ENCODE measurements at regions not wholly inside any gene's neighbourhood (a gene's known extent, or its start where the extent isn't known, plus 50 kb on each side); places are given as distances from the start of the nearest gene placed in this dataset.
"Not testable (repeated sequence)": the region's sequence is repeated elsewhere in the genome, so short reads cannot be mapped to it uniquely, and the experiment has no call there.

- no peak for DNase-seq (ENCODE audit: low spot score)
Measured at GRCh38 chr15:35929740-35930444, 383.9 kb upstream of the DPH6 start.

- DNase-seq (ENCODE audit: low spot score): no peak
Measured at GRCh38 chr15:35931799-35932341, 385.9 kb upstream of the DPH6 start.

GRCh38 chr15:35932531-35932930, 386.6 kb upstream of the DPH6 start:
- no peak for DNase-seq (ENCODE audit: low spot score)

- no peak for DNase-seq (ENCODE audit: low spot score)
Measured at GRCh38 chr15:35933531-35933930, 387.6 kb upstream of the DPH6 start.

- DNase-seq (ENCODE audit: low spot score): no peak
Measured at GRCh38 chr15:35934383-35935049, 388.6 kb upstream of the DPH6 start.

GRCh38 chr15:35936284-35936683, 390.3 kb upstream of the DPH6 start:
- no peak for DNase-seq (ENCODE audit: low spot score)

- DNase-seq (ENCODE audit: low spot score): no peak
Measured at GRCh38 chr15:35937380-35937779, 391.4 kb upstream of the DPH6 start.

- no peak for DNase-seq (ENCODE audit: low spot score)
Measured at GRCh38 chr15:35944945-35945585, 399.1 kb upstream of the DPH6 start.

- DNase-seq (ENCODE audit: low spot score): no peak
Measured at GRCh38 chr15:35953424-35953823, 407.5 kb upstream of the DPH6 start.

- no peak for DNase-seq (ENCODE audit: low spot score)
Measured at GRCh38 chr15:35956056-35956455, 410.1 kb upstream of the DPH6 start.

GRCh38 chr15:35958021-35958420, 412.1 kb upstream of the DPH6 start:
- no peak for DNase-seq (ENCODE audit: low spot score)

GRCh38 chr15:35958975-35959374, 413.0 kb upstream of the DPH6 start:
- DNase-seq (ENCODE audit: low spot score): no peak

GRCh38 chr15:35963326-35963725, 417.4 kb upstream of the DPH6 start:
- DNase-seq (ENCODE audit: low spot score): no peak

GRCh38 chr15:35966781-35967180, 420.8 kb upstream of the DPH6 start:
- DNase-seq (ENCODE audit: low spot score): no peak

- not testable (repeated sequence) for DNase-seq (ENCODE audit: low spot score)
Measured at GRCh38 chr15:35967968-35968367, 422.0 kb upstream of the DPH6 start.

GRCh38 chr15:35973029-35973428, 427.1 kb upstream of the DPH6 start:
- DNase-seq (ENCODE audit: low spot score): no peak

GRCh38 chr15:35974052-35974451, 428.1 kb upstream of the DPH6 start:
- DNase-seq (ENCODE audit: low spot score): no peak

- DNase-seq (ENCODE audit: low spot score): no peak
Measured at GRCh38 chr15:35975941-35976340, 430.0 kb upstream of the DPH6 start.

- no peak for DNase-seq (ENCODE audit: low spot score)
Measured at GRCh38 chr15:35979608-35980007, 433.6 kb upstream of the DPH6 start.

- DNase-seq (ENCODE audit: low spot score): no peak
Measured at GRCh38 chr15:35980719-35981118, 434.8 kb upstream of the DPH6 start.

- DNase-seq (ENCODE audit: low spot score): no peak
Measured at GRCh38 chr15:35986191-35986721, 440.3 kb upstream of the DPH6 start.

- no peak for DNase-seq (ENCODE audit: low spot score)
Measured at GRCh38 chr15:35987056-35987455, 441.1 kb upstream of the DPH6 start.

GRCh38 chr15:35991386-35991785, 445.4 kb upstream of the DPH6 start:
- no peak for DNase-seq (ENCODE audit: low spot score)
